Fibroblast of mammary gland (primary cell): ENCODE measurements at regions not wholly inside any gene's neighbourhood (a gene's known extent, or its start where the extent isn't known, plus 50 kb on each side); places are given as distances from the start of the nearest gene placed in this dataset.

Experiments used
- DNase-seq: peaks from one replicate; pipeline ENCODE4 v3.0.0-alpha.2; 2010; ENCODE audit warnings: low read depth
- H3K4me3 ChIP-seq: 2 replicates; pipeline ENCODE4 v1.5.1; 2011; ENCODE audit warnings: low read depth, mild to moderate bottlenecking, low read length, moderate library complexity; ENCODE audit not compliant: control insufficient read depth
- TF ChIP-seq, protein P1 (sequence below): conservative IDR thresholded peaks from 2 replicates; pipeline ENCODE4 v1.5.1; 2011; ENCODE audit warnings: low read depth, low read length, inconsistent platforms; ENCODE audit not compliant: control insufficient read depth, insufficient read depth

DNA sequence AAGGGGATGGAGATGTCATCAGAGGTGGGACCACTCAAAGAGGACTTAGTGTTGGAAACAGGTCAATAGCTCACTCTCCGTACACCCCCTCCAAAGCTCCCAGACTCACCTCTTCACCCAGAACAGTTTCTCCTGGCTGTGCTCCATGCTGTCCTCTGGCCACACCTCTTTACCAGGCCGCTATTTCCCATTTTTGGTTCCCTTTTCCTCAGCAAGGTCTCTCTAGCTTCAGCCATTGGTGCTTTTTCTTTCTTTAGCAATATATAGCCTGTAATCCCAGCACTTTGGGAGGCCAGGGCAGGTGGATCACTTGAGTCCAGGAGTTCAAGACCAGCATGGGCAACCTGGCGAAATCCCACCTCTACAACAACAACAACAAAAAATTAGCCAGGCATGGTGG, 123.6 kb upstream of the SMAD3 start:
- H3K4me3 ChIP-seq, result no peak overlapping the region
- TF ChIP-seq, protein P1, sequence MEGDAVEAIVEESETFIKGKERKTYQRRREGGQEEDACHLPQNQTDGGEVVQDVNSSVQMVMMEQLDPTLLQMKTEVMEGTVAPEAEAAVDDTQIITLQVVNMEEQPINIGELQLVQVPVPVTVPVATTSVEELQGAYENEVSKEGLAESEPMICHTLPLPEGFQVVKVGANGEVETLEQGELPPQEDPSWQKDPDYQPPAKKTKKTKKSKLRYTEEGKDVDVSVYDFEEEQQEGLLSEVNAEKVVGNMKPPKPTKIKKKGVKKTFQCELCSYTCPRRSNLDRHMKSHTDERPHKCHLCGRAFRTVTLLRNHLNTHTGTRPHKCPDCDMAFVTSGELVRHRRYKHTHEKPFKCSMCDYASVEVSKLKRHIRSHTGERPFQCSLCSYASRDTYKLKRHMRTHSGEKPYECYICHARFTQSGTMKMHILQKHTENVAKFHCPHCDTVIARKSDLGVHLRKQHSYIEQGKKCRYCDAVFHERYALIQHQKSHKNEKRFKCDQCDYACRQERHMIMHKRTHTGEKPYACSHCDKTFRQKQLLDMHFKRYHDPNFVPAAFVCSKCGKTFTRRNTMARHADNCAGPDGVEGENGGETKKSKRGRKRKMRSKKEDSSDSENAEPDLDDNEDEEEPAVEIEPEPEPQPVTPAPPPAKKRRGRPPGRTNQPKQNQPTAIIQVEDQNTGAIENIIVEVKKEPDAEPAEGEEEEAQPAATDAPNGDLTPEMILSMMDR, result no peak
- no peak for DNase-seq

DNA sequence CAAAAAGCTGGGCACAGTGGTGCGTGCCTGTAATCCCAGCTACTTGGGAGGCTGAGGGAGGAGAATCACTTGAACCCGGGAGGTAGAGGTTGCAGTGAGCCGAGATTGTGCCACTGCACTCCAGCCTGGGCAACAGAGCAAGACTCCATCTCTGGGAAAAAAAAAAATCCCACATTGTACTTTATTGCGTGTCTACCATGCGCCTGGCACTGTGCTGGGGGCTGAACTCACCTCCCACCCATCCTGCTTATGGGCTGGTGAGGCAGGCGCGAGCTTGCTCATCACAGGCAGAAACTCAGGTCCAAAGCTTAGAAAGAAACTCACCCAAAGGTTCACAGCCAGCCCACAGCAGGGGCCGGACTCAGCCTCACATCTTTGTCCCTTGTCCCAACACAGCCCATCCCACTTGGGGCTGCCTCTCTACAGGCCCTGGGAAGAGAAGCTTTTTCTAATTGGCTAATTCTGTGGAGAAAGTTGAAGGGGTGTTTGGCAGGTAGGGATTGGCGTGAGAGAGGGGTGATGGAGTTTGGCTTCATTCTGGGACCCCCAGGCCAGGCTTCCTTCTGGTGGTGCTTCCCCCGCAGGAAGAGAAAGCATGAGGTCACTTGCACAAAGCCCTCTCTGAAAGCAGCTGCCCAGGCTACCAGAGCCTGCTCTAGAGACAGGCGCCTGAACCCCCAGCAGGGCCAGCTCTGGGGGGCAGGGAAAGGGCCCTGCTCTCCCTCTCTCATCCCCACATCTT, 122.6 kb upstream of the SMAD3 start:
- no peak overlapping the region for H3K4me3 ChIP-seq
- TF ChIP-seq, protein P1, result no peak
- DNase-seq, result no peak

DNA sequence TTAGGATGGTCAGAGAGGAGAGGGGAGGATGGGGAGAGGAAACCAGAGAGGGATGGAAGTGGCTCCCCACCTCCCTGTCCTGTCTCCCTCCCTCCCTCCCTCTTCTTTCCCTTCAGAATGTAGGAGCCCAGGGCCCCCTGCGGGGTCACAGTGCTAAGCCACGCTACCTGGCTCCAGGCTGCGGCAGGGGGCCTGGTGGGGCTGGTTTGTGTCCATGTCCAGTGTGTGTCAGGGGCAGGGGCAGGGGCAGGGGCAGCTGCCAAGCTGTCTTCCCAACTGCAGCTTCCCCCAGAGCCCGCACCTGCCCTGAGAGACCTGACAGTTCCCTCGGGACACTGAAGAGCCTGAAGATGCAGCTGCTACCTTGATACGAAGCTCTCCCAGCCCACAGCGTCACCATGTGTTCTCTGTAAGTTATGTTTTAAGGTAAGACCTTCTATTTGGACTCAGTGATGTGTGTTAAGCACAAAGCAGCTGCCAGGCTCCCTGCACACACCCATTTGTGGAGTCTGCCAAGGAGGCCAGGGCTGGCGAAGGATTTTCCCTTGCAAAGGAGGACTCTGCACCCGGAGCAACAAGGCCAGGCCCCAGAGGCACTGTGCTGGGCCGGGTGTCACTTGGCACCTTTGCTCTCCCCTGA, 121.8 kb upstream of the SMAD3 start:
- TF ChIP-seq, protein P1, result no peak
- no peak for DNase-seq
- no peak overlapping the region for H3K4me3 ChIP-seq

DNA sequence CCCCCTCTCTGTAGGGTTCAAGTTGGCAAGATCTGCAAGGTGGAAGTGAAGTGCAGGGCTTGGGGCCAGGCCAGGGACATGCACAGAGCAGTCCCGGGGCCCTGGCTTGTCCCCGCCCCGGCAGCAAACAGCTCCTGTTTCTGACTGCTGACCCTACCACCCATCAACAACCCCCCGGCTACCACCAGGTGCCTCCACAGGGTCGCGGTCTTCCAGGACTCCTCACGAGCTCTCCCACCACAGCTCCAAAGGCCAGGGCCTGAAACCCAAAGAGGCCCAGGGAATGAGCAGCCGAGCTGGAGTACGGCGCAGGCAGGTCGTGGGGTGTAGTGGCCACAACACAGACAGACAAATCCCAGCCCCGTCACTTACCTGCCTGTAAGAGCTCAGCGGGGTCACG, 121.3 kb upstream of the SMAD3 start:
- TF ChIP-seq, protein P1, result no peak
- H3K4me3 ChIP-seq, result no peak overlapping the region
- no peak for DNase-seq

DNA sequence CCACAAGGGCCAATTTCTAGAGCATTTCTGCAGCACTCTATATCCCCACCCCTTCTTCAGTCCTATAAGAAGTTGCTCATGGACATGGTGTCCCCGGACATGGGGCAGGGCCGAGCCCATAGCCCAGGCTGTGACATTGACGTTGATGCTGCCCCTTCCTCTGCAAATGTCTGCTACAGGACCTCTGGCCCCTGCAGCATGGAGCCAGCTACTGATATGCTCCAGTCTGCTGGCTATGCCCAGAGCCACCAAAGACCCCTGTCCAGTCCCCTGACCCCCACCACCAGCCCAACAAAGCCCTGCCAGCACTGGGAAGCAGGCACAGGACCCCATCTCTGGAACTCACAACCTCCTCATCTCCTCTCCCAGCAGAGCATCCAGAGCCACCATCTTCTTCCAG, 120.1 kb upstream of the SMAD3 start:
- H3K4me3 ChIP-seq, result no peak overlapping the region
- TF ChIP-seq, protein P1, result no peak
- DNase-seq, result no peak

DNA sequence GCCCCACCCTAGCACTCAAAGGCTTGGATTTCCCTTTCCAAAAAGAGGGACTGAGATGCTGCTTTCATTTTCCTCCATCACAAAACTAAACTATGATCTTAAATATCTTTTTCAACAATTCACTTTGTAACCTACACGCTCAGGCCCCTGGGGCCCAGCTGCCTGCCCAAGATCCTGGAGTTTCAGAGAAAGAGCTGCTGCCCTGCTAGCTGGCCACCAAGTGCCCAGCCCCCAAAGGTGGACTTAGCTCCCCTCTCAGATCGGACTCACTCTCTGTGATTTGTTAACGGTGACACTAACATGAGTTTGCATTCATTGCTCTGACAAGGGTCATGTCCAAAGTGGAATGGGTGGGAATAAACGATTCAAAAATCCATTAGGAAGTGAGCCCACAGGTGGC, 119.6 kb upstream of the SMAD3 start:
- H3K4me3 ChIP-seq, result no peak overlapping the region
- no peak for DNase-seq
- TF ChIP-seq, protein P1, result no peak

DNA sequence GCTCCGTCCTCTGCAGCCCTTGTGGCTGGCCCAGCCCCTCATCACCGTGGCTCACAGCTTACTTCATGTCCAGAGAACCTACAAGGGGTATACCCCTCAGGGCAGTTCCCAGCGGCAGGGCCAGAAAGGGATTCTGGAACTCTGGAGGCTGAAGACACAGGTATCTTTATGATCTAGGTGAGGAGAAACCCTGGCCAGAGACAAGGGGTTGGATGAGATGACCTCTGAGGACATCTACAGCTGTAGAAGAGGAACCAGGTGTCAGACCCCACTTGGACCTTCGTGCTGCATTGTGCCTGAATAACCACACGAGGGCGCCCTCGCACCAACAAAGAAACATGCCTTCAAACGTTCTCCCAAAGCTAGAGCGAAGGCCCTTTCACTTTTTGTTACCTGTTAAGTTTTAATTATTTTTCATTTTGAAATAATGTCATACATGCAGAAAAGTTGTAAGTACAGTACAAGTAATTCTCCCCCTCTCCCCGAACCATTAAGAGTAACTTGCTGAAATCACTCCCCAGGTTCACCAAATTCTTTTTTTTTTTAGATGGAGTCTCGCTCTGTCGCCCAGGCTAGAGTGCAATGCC, 118.7 kb upstream of the SMAD3 start:
- TF ChIP-seq, protein P1, result peak; percentile 86
- no peak overlapping the region for H3K4me3 ChIP-seq
- peak; percentile 74 for DNase-seq
